Stimulated activated naive CD8-positive, alpha-beta T cell treated with anti-CD3 and anti-CD28 coated beads, Interleukin-15, Interleukin-2, amounts not matched to agents 100 U/mL and 50 U/mL, for 24 hours (primary cell): ENCODE measurements at regions not wholly inside any gene's neighbourhood (a gene's known extent, or its start where the extent isn't known, plus 50 kb on each side); places are given as distances from the start of the nearest gene placed in this dataset.
"Not testable (repeated sequence)": the region's sequence is repeated elsewhere in the genome, so short reads cannot be mapped to it uniquely, and the experiment has no call there.

Experiments
- ATAC-seq: fragments of 150-1000 bp; cut with Tn5 transposase; one replicate; pipeline ENCODE4 v1.10.0; 2021
- DNase-seq: peaks from one replicate; pipeline ENCODE4 v3.0.0; 2021

DNA sequence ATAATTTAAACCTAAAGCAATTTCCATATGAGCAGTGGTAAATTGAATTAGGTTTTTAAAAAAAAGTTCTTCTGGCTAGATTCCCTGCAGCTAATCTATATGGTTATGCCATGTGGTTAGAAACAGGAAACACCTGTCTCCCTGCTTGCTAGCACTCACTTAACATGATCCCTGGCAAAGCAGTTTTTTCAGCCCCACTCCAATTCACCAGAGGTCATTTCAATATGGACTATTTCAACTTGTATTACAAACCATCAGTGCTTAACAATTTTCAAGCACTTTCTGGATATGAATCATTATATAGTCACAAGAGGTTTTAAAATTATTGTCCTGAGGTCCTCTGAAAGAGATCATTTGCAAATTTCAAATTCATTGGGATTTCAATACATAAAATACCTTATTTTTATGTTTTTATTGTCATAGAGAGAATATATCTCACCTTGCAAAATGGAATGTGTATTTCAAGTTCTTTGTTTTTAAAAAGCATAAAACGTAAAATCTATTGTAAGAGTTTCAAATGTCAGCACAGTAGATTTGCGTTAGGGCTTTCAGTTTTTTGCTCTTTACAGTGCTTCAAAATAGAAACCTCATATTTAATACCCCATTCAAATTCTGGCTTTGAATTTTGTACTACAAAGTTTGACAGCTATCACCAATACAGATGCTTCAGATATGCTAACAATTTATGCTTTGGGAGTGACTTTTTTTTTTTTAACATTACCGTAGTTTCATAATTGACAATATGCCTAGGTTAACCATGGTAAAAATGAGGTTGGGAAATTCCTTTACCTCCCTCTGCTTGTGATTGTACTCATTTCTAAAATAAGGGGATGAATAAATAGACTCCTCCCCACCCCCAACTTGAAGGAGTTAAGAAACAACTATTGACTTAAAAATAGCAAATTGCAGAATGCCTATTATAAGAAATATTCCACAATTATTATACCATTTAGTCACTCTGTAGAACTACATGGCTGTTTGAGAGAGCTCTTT, 117.5 kb upstream of the HGF start:
- no peak for ATAC-seq
- no peak for DNase-seq

DNA sequence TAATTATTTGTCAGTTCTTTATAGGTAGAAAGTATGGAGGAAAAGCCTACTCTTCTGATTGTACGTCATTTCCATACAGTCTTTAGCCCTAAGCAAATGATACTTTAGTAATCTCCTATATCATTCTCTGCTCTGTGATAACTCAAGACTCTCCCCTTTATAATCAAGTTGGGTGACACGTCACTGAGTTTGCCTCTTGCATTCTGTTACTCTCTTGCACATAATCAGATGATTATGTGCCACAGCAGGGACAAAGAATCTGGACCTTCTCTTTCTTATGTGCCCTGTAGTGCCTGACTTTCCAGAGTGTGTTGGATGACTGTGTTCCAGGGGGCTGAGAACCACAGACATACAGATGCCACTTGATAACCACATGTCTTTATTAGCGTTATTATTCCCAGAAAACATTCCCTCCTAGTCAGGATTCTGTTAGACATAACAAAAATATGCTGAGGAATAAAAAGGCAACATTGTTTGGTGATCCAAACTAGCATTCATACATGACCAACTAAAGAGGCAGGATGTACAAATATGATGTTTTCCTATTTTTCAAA, 116.4 kb upstream of the HGF start:
- no peak for DNase-seq

DNA sequence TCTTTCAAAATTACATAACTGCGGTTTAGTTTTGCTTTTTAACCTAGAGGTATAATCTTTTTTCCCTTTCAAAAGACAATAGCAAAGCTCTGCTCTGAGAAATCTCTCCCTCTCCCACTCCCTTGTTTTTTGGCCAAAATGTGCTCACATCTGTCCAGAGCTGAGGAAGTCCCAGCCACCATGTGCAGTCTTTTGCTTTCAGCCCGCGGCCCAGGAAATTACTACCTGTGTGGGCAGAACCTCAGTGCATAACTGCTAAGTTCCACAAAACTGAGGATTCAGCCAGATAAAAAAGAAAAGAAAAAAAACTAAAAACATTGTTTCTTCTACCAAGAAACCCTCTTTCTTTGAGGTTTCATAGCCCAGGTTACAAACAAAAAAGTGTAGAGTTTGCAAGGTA, 115.0 kb upstream of the HGF start:
- ATAC-seq, result no peak
- no peak for DNase-seq

More for the DNA sequence above, 116.4 kb upstream of the HGF start:
- ATAC-seq, result no peak

DNA sequence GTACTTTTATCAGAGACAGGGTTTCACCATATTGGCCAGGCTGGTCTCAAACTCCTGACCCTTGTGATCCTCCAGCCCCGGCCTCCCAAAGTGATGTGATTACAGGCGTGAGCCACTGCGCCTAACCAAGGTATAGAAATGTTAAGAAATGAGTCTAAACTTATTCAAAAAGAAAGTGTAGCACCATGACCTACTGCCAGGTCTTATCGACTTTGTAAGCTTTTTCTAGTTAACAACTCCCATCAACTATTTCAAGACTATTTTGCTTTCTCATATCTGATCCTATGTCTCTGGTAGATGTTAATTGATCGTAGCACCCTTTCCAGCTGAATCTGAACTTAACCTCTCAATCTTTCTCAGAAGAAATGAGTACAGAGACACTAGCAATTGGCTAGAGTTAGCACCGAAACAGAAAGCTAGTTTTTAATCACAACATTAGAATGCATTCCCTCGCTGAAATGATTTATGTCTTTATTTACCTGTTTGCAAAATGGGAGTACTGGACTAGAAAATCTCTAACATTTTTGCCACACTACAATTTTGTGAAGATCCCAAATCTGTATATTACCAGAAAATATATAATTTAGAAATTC, 114.0 kb upstream of the HGF start:
- no peak for ATAC-seq
- DNase-seq, result no peak

DNA sequence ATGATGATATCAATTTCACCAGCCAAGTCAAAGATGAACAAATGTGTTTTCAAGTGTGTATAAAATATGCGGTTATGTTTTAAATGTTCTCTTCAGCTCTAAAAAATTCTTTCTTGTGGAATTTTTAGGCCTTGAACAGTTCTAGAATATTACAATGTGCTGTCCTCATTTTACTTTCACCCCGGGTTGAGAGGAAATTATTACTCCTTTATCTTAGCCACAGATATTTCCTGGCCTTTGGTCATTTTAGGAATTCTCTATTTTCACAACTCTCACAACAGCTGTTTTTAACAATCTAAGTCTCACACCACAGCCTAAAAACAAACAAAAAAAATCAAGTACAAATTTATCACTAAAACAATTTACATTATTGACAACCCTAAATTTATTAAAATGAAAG, 112.2 kb upstream of the HGF start:
- ATAC-seq (no peak), DNase-seq (no peak)

DNA sequence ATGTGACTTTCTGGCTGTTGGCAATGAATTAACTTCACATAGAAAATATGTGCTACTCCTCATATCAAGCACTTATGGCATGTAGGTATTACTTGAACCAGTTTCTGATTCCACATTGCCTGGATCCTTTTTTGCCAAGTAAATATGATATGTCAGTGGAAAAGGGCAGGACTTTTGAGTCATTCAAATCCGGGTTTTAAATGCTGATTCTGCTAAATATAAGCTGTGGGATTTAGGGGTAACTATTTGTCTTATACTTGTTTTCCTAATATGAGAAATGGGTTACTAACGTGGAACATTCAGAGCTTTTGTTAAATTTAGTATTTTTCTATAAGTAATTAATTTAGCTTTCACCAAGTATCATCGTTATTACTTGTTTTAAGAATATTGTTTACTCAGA, 108.0 kb upstream of the HGF start:
- DNase-seq (no peak), ATAC-seq (no peak)

DNA sequence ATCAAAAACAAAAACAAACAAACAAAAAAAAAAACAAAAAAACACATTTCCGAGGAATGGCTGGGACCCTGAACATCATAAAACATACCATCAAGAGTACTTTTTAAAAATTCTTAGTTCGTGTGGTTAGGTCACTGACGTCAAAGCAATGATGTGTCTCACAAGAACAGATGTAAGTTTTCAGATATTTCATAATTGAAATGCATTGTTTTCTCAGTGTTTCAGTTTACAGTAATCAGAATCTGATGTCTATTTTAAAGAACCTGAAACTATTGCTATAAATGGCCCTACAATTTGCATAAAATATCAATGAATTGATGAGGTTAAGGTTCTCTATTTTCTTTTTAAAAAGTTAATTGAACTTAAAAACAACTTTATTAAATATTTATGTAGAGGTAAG, 103.7 kb upstream of the HGF start:
- no peak for DNase-seq
- no peak for ATAC-seq

DNA sequence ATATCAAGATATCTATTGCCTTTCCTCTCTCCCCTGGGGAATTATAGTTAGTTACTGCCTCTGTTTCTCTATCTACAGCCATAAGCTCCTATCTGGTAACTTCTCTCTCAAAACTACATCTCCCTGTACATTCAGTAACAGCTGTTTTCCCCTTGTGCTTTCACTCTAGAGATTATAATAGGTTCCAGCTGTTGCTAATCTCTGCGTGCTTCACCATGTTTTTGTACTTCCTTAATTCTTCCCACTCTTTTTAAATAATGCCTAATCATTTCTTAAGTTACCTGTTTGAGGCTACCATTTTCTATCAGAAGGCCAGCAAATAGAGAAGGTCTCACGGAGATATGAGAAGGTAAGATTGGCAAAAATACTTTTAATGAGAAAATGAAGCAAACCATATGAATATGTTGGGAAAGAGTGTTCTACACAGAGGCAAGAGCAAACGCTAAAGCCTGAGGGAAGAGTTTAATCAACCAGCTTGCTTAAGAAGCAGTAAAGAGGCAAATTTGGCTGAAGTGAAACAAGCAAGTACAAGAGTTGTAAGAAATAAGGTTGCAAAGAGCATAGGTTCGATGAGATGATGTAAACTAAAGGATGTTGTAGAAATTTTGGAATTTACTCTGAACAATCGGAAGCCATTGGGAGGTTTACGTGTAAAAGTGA, 101.9 kb upstream of the HGF start:
- DNase-seq, result no peak
- ATAC-seq, result no peak

DNA sequence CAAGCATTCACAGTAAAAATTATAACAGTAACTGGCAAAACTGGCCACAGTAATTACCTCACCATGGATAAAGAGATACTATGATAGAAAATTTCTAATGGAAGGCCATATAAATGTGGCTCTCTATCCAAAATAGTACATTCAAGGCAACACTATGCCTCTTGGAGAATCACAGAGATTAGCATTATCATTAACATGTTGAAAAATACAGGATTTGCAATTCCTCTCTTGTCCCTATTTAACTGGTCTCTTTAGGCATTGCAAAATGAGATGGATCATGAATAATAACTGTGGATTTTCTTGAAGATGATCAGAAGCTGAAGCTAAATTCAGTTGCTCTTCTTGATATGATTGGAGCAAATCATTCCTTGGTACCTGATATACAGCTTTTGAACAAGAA, 100.8 kb upstream of the HGF start:
- ATAC-seq (no peak), DNase-seq (no peak)

DNA sequence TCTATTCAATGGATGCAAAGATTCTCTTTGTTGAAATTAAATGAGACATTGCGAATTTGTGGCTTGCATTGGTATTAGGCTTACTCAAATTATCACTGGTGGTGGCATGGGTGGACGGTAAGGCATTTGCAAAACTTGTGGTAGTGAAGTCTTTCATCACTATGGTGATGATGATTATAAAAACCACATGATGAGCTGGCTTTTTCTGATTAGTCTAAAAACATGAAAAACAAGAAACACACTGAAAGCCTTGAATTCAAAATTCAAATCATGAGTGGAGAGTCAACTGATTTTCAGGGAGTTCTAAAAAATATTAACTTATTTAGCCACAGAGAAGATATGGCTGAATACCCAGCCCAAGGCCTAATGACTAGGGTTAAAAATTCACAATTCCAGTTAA, 99.8 kb upstream of the HGF start:
- no peak for DNase-seq

DNA sequence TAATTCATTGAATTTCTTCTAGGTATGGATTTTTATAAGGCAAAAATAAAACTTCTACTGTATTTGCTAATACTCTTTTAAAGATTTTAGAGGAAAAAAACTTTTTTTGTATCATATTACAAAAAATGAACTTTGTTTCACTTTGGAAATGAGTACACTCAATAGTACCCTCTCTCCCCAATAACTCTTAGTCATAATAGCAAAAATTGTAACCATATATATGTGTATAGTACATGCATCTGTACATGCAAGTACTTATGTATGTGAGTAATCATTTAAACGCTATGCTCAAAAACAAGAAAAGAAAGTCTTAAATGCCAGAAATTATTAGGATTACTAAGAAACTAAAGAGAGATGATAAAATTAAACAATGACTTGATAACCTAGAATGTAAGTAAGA, 95.9 kb upstream of the HGF start:
- DNase-seq, result no peak

More for the DNA sequence above, 99.8 kb upstream of the HGF start:
- ATAC-seq, result no peak

DNA sequence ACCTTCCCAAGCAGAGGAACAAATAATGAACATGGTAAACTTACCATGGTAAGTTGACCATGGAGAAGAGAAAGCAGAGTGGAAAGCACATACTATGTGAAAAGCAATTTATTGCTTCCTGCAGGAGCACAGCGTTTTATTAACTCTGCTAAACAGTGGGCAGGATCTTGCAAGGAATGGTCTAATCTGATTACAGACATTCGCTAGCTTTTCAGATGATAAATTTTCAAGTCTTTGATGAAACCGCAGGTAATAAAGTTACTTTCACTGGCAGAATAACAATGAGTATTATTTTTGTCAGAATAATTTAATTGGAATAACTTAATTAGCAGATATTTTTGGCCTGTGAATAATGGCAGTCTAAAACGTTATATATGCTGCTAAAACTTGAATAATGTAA, 89.6 kb upstream of the HGF start:
- no peak for ATAC-seq
- no peak for DNase-seq

More for the DNA sequence above, 95.9 kb upstream of the HGF start:
- no peak for ATAC-seq

DNA sequence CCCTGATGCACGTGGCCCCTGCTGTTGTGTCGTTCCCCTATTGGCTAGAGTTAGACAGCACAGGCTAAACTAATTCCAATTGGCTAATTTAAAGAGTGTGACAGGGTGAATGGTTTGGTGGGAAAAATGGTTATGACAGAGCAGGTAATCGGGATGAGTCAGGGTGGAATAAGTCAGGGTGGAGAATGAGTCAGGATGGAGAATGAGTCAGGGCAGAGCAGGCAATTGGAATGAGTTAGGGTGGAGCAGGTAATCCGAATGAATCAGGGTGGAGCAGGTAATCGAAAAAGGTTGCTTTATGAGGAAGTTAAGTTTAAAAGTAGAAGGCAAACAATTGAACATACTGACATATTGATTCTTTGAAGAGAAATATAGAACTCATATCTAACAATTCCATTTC, 89.0 kb upstream of the HGF start:
- ATAC-seq, DNase-seq: not testable (repeated sequence)

DNA sequence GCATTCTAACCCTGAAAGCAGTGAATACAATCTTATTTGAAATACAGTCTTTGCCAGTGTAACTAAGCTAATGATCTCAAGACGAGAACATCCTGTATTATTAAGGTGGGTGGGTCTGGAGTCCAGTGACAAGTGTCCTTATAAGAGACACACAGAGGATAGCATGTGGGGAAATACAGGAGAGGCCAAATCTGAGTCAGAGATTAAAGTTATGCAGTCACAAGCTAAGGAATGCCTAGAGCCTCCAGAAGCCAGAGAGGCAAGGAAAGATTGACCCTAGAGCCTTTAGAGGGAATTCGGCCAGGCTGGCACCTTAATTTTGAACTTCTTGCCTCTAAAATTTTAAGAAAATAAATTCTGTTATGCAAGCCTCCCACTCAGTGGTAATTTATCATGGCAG, 87.5 kb upstream of the HGF start:
- ATAC-seq (no peak), DNase-seq (no peak)

DNA sequence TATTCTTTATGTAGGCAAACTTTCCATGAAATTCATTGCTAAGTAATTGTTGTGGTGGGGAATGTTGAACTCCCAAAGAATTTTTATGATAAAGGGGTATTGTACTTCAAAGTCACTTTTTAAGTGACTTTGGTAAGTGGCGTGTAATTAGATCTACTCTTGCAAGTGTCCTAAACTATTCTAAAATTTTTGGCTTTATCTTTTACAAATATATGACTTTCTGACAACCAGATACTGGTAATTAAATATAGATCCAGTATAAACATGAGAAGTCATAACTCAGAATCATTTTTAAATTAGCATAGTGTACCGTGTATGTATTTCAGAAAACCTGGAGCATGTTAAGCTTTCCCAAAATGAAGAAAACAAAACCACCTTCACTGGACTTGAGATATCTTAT, 84.7 kb upstream of the HGF start:
- ATAC-seq, result no peak
- no peak for DNase-seq

DNA sequence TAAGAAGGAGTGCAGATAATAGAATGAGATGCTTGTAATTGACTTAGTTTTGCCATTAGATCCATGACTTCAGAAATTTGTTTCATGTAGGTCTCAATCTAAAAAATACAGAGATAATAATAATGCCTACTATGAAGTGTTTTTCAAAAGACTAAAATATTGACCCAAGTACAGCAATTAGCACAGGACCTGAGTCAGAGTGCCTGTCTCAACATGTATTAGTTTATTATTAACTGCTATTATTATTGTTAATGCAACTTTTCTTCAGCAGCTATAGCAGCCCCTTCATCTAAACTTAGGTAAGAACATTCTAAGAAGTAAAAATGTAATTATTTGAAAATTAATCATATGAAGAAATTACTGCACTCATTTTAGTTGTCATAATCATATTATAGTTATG, 82.9 kb upstream of the HGF start:
- no peak for ATAC-seq
- DNase-seq, result no peak

DNA sequence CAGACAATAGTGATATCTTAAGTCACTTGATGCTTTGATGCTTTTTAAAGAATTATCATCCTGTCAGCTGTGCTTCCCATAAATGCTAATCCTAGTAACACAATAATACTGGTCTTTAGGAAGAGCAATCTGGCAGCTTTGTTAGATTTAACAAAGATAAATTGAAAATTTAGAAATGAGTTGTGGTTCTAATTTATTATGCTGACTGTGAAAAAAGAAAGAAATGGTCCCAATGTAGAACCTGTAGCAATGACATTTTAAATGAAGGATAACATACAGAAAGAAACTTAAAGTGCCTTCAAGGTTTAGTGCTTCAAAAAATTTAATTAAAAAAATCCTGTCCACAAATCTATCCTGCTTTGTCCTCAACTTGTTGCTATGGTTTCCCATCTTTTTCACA, 81.6 kb upstream of the HGF start:
- DNase-seq (no peak), ATAC-seq (no peak)

DNA sequence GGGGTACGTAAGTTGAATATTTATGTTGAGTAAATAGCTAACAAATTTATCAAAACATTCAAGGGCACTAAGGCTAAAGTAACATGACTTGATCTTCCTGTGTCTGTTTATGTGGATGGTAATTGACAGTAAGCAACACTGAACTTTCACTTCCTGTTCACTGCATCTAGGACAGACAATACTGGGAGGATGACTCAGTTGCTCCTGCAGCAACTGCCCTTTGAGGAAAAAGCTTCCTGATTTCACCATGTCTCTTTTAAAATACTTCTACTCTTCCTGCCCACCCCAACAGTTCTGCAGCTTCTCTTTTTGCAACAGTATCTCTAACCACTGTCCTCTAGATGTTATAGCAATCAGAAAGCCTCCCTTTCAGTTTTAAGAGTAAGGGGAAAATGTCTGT, 76.6 kb upstream of the HGF start:
- DNase-seq (no peak), ATAC-seq (peak; percentile 14)

DNA sequence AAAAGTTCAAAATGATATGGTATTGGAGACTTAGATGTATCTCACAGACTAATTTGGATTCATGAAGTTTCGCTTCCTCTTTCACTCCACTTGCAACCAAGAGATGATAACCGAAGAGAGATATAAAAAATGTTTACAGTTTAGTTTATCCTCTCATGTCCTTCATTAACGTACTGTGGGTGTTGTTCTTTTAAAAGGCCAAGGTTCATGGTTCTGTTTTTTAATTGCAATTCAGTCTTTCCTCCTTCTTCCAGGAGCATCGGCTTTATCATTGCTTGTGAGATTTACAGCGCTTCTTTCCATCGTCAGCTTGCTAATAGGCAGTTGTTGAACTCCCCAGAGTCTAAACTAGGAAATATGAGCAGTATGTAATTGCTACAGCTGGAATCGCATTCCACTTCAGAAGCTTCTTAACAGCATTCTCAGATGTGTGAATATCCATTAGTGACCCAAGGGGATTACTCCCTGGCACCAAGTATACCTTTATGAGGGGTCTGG, 75.9 kb upstream of the HGF start:
- DNase-seq (no peak), ATAC-seq (no peak)

DNA sequence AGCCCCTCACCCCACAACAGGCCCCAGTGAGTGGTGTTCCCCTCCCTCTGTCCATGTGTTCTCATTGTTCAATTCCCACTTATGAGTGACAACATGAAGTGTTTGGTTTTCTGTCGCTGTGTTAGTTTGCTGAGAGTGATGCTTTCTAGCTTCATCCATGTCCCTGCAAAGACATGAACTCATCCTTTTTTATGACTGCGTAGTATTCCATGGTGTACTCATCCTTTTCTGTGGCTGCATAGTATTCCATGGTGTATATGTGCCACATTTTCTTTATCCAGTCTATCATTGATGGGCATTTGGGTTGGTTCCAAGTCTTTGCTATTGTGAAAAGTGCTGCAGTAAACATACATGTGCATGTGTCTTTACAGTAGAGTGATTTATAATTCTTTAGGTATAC, 73.8 kb upstream of the HGF start:
- DNase-seq, ATAC-seq: not testable (repeated sequence)

DNA sequence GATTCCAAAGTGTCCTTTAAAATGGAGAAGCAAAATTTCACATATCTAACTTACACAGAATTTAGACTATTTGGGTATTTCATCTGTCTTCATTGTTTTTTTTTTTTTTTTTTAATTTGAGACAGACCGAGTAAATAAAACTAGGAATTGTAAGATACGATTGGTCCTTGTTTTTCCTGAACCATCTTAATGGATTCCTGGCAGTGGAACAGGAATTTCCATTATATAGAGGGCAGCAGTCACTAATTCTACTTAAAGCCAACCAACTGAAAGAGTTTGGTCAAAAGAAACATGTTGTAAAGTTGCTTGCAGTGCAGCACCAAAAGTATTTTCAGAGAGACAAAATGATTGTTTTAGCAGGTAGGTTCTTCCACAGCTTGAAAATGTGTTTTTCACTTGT, 72.5 kb upstream of the HGF start:
- no peak for ATAC-seq
- DNase-seq, result no peak

DNA sequence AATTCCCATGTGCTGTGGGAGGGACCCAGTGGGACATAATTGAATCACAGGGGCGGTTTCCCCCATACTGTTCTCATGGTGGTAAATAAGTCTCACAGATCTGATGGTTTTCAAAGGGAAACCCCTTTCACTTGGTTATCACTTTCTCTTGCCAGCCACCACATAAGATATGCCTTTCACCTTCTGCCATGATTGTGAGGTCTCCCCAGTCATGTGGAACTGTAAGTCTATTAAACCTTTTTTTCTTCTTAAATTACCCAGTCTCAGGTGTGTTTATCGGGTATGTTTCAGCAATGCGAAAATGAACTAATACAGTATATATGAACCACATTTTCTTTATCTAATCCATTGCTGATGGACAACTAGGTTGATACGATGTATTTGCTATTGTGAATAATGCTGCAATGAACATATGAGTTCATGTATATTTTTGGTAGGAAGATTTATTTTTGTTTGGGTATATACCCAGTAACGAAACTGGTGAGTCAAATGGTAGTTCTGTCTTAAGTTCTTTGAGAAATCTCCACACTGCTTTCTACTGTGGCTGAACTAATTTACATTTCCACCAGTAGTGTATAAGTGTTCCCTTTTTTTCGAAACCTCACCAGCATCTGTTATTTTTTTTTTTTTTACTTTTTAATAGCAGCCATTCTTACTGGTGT, 70.0 kb upstream of the HGF start:
- DNase-seq, result no peak
- ATAC-seq, result no peak
